HFFc6 (cell line): ENCODE measurements at regions not wholly inside any gene's neighbourhood (a gene's known extent, or its start where the extent isn't known, plus 50 kb on each side); places are given as distances from the start of the nearest gene placed in this dataset.

Source experiments
- DNase-seq: peaks from one replicate; pipeline ENCODE4 v3.0.0-alpha.2; 2018
- H3K27ac Mint-ChIP-seq: 2 replicates; pipeline ENCODE4 v1.8.0; 2020; ENCODE audit warnings: mild to moderate bottlenecking, mixed read lengths
- H3K27me3 Mint-ChIP-seq: 2 replicates; pipeline ENCODE4 v1.8.0; 2021; ENCODE audit warnings: mild to moderate bottlenecking, moderate library complexity, mixed read lengths; ENCODE audit not compliant: insufficient read depth
- H3K36me3 Mint-ChIP-seq: 2 replicates; pipeline ENCODE4 v1.8.0; 2021; ENCODE audit warnings: low read depth, mixed read lengths
- H3K4me1 Mint-ChIP-seq: 2 replicates; pipeline ENCODE4 v1.8.0; 2020; ENCODE audit warnings: low read depth, mixed read lengths
- H3K4me3 Mint-ChIP-seq: 2 replicates; pipeline ENCODE4 v1.8.0; 2020; ENCODE audit warnings: mild to moderate bottlenecking, moderate library complexity, mixed read lengths
- H3K9me3 Mint-ChIP-seq: 2 replicates; pipeline ENCODE4 v1.8.0; 2020; ENCODE audit warnings: mild to moderate bottlenecking, mixed read lengths
- TF ChIP-seq, protein P1 (sequence below): fragments of 200-600 bp; sonication (generic); IDR thresholded peaks from 2 replicates; pipeline ENCODE4 v1.5.0; 2021; ENCODE audit warnings: antibody characterized with exemption, mild to moderate bottlenecking

GRCh38 chr17:70017941-70018340, 57.1 kb upstream of the KCNJ16 start:
- Mint-ChIP-seq H3K36me3 (no peaks in the 10 kb centered on the region), H3K4me1 (peaks cover 15% of the 10 kb centered on the region), H3K27ac (no peak overlapping the region), H3K4me3 (no peak overlapping the region), H3K27me3 (peaks cover 10% of the 10 kb centered on the region), H3K9me3 (no peaks in the 10 kb centered on the region)
- TF ChIP-seq, protein P1, sequence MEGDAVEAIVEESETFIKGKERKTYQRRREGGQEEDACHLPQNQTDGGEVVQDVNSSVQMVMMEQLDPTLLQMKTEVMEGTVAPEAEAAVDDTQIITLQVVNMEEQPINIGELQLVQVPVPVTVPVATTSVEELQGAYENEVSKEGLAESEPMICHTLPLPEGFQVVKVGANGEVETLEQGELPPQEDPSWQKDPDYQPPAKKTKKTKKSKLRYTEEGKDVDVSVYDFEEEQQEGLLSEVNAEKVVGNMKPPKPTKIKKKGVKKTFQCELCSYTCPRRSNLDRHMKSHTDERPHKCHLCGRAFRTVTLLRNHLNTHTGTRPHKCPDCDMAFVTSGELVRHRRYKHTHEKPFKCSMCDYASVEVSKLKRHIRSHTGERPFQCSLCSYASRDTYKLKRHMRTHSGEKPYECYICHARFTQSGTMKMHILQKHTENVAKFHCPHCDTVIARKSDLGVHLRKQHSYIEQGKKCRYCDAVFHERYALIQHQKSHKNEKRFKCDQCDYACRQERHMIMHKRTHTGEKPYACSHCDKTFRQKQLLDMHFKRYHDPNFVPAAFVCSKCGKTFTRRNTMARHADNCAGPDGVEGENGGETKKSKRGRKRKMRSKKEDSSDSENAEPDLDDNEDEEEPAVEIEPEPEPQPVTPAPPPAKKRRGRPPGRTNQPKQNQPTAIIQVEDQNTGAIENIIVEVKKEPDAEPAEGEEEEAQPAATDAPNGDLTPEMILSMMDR = no peak
- no peak for DNase-seq

DNA sequence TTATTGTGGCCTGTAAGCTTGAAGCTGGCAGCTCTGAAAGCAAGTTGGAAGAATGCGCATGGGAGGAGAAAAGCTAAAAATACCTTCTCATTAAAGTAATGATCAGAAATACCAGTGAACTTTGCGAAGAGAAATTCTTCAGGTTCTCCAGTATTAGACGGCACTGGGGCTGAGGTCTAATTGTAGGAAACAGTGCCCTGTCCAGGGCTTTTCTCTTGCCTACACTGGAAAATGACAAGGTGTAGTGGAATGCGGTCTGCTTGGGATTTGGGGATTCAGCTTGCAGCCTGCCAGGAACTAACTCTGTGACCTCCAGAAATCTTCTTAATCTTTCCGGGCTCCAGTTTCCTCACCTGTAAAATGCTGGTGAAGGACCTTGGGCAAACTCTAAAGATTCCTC, 53.3 kb upstream of the KCNJ16 start:
- Mint-ChIP-seq H3K27ac (no peak overlapping the region), H3K36me3 (no peaks in the 10 kb centered on the region), H3K4me1 (peaks cover 15% of the 10 kb centered on the region), H3K9me3 (no peaks in the 10 kb centered on the region), H3K27me3 (peaks cover 5% of the 10 kb centered on the region; the same call in 1 of the 2 replicates), H3K4me3 (no peak overlapping the region)
- peak; percentile 1 for DNase-seq
- TF ChIP-seq, protein P1 = no peak

GRCh38 chr17:70022175-70022574, 52.9 kb upstream of the KCNJ16 start:
- TF ChIP-seq, protein P1 = no peak
- Mint-ChIP-seq H3K4me1 (peaks cover 15% of the 10 kb centered on the region), H3K27me3 (peaks cover 9% of the 10 kb centered on the region; the same call in 1 of the 2 replicates), H3K9me3 (no peaks in the 10 kb centered on the region), H3K36me3 (no peaks in the 10 kb centered on the region), H3K27ac (no peak overlapping the region), H3K4me3 (no peak overlapping the region)
- peak; percentile 1 for DNase-seq

DNA sequence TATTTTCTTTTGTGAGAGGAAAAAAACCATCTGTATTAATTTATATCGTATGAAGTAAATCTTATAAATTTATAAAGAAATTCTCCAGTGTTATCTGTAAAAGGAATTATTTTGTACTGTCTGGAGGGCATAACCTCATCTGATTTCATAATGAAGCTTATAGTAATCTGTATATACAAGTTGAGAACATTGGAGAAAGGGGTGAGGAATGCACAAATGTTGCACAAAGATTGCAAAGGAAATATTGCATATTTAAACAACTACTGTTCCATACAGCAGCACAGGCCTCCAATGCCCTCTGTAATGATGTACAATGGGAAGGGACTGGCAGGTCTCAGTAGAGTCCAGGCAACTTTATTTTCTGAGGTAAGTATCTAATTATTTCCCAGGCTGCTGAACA, 50.8 kb upstream of the KCNJ16 start:
- no peak overlapping the region for H3K4me3 Mint-ChIP-seq
- H3K9me3 Mint-ChIP-seq = no peaks in the 10 kb centered on the region
- H3K27me3 Mint-ChIP-seq = peaks cover 5% of the 10 kb centered on the region; the same call in 1 of the 2 replicates
- no peaks in the 10 kb centered on the region for H3K36me3 Mint-ChIP-seq
- TF ChIP-seq, protein P1 = no peak
- no peak for DNase-seq
- peaks cover 15% of the 10 kb centered on the region for H3K4me1 Mint-ChIP-seq
- H3K27ac Mint-ChIP-seq = no peak overlapping the region
